Left lobe of liver (tissue), 2 donors: ENCODE measurements at regions not wholly inside any gene's neighbourhood (a gene's known extent, or its start where the extent isn't known, plus 50 kb on each side); places are given as distances from the start of the nearest gene placed in this dataset.

Experiments used
- ATAC-seq: fragments of 200-7000 bp; cut with Tn5 transposase; one replicate; pipeline ENCODE4 v1.9.1; 2020; ENCODE audit warnings: mild to moderate bottlenecking, moderate library complexity
- DNase-seq: peaks from one replicate; pipeline ENCODE4 v3.0.0-alpha.2; 2020; ENCODE audit warnings: low spot score
- donor health status: DM: no; HTN: no; CAD: no; lungs with moderate emphysema.
- donor health status: DM: no; HTN: yes; CAD: no.

DNA sequence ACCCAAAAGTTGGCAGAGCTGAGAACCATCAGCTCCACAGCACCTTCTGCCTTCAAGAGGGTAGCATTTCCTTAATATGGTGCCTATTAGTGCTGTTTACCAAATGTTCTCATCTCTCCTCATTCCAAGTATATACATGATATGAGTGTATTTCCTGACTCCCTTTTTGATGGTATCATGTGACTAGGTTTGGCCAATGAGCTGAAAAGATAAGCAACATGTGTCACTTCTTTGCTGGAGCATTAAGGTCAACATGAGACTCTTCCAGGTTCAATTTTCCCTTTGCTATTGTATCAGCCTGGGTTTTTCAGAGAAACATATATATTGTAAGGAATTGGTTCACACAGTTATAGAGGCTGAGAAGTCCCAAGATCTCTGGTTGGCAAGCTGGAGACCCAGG is 310.9 kb downstream of the HRH4 start:
- no peak for ATAC-seq

DNA sequence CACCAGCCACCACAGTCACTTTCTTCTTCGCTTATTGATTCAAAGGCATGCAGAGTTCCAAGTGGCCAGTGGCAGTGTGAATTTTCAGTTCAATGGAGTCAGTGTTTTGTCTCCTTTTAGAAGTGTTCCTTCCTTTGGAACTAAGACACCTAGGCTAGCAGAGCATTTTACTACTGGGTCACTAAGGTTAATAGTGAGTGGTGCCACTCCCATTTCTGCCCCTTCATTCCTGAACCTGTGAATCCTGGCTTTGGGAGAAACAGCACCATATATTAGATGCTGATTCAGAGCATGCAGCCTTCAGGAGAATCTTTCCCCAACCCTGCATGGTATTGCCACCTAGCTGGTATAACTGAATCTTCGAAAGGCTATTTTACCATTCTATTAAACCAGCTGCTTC is 312.7 kb downstream of the HRH4 start:
- ATAC-seq (no peak), DNase-seq (no peak)

More for the DNA sequence above, 310.9 kb downstream of the HRH4 start:
- DNase-seq, result no peak

DNA sequence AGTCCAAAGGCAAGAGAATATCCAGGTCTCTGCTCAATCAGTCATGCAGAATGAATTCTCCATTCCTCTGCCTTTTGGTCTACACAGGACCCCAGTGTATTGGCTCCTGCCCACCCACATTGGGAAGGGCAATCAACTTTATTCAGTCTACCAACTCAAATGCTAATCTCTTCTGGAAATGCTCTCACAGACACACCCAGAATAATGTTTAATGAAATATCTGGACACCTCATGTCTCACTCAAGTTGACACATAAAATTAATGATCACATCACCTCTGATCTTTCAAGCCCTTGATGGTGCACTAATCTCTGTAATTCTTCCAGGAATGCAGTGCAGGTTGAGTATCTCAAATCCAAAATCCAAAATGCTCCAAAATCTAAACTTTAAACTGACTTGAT is 315.6 kb downstream of the HRH4 start:
- no peak for ATAC-seq
- no peak for DNase-seq

DNA sequence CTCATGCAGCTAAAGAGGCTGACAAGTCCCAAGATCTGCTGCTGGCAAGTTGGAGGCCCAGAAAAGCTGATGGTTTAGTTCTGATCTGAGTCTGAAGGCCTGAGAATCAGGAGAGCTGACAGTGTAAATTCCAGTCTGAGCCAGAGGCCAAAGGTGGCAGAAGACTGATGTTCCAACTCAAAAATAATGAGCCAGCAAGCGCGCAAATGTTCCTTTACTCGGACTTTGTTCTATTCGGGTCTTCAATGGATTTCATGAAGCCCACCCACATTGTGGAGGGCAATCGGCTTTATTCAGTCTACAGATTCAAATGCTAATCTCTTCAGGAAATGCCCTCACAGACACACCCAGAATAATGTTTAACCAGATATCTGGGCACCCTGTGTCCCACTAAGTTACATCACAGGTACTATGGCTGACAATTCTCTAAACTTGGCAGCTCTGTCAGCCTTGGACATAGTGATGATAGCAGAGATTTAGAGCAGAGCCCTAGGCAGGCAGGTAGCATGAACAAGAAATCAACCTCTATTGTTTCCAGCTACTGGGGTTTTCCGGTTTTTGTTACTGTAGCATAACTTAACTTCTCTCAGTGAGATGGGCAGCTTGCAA is 318.5 kb downstream of the HRH4 start:
- peak; percentile 60 for DNase-seq

DNA sequence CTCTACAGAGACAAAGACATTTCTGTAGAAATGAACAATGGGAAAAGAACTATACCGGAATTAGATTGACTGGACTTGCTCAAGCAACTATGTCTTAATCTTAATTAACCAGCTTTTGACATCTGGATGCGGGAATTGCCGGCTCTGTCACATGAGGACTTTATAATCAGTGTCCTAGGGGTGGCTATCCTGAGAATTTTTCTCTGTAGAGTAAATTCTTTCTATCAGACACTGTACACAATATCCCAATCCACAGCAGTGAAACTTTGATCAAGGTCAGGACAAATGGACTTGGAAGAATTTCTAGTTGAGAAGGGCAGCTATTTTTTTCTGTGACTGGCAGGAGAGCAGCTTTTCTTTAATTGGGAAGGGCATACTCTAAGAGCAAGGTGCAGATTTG is 322.1 kb downstream of the HRH4 start:
- ATAC-seq (peak; percentile 45), DNase-seq (no peak)

More for the DNA sequence above, 318.5 kb downstream of the HRH4 start:
- ATAC-seq, result peak; percentile 96

DNA sequence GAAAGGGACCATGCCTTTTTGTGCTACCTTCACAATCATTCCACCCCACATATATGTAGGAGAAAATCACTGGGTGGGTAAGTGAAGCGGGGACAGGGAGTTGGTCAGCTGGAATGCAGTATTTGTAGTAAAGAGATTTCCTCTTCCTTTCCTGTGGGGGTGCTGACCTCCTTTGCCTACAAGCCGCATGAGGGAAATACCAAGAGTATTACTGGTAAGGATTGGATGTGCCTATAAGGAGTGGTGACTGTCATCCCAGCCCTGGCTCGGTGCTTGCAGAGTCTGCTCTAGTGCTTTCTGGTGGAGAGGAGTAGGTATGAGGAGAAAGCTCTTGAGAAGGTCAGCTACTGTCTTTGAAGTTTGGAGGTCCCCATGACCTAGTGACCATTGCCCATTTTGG is 324.6 kb downstream of the HRH4 start:
- ATAC-seq (no peak), DNase-seq (no peak)

DNA sequence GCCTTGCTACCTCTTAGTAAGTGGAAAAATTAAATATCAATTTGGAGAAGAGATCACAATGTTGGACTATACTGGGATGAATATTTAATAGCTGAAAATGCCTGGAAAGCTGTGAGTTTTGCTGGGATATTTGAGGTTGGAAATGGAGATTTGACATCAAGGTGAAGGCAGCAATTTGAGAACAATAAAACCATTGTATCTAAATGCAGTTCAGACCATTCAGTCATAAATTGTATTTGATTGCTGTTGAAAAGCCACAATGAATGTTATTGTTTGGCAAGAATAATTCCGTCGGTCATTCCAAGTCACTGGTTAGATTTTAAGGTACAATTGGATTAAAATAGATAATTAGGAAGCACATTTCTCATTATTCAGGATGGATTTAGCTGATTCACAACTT is 325.6 kb downstream of the HRH4 start:
- ATAC-seq, result no peak
- no peak for DNase-seq

DNA sequence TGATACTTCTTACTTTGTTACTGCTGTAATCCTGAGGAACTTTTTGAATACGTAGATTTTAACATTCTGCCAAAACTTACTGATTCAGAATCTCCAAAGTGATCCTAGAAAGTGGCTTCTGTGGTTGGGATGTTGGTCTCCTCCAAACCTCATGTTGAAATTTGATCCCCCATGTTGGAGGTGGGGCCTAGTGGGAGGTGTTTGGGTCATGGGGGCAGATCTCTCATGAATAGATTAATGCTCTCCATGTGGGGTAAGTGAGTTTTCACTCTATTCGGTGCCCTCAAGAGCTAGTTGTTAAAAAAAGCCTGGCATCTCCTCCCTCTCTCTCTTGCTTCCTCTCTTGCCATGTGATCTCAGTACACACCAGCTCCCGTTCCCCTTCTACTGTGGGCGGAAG is 329.9 kb downstream of the HRH4 start:
- DNase-seq (no peak), ATAC-seq (no peak)

DNA sequence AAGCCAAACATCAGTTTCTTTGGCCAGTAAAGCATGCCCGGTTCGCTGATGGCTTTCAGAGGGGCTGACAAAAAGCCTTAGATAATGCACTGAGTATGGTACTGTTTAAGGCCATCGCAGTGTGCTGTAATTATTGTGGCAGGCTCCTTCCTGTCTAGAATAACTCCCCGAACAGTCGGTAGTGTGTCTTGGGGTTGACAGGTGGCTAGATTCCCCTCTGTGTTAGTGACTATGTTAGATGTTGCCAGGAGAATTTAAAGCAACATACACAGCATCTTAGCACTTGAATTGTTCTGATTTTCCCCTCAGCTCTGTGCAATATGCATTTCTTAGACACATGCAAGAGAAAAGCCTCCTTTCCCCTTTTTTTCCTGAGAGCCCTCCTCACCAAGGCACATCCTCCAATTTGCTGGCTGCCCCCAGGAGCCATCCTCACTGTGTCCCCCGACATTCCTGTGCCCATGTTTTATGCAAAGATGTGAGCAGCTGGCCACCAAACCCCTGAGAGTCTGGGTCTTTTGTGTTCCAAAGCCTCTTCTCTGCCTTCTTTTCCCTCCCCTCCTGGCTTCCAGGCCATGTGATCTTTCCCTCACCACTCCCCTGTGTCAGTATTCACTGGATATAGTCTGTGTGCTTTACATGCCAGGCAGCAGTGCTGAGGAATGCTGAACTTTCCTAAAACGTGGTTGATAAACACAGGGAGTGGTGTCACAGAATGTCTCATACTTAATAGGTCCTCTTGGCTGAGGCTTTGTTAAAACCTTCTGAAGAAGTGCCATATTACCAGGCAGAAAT is 331.5 kb downstream of the HRH4 start:
- no peak for DNase-seq
- ATAC-seq, result no peak

DNA sequence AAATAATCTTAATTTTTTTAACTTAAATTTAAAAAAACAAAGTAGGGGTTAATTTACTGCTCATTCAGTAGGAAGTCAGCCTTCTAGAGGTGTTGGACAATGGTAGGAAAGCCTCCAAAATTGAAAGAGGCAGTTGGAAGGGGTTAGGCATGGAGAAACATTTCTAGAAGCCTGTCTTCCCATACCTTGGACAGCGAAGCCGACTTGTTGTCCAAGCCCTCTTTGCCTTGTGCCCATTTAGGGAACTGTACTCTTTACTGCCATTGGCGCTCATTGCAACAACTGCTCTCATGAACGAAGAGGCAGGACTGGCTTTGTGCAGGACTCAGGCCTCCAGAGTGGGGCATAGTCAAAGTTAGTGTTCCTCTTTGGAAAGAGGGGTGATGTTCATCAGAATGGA is 333.3 kb downstream of the HRH4 start:
- ATAC-seq, result no peak
- DNase-seq, result no peak

DNA sequence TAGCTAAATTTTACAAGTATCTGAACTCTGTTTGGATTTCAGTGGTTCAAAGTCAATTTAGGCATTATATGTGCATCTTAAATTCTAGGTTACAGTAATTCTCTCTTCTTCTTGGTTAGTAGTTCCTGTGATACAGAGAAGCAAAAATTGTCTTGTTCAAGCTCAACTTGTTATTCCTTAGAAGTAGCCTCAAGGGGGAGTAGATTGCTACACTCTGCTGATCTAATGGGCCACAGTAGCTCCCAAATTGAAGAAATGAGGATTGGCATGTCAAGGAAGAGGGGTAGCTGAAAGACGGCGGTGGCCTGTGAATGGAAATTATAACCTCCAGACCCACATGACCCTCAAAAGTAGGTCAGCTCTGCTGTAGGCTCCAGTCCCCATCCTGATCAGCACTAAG is 334.7 kb downstream of the HRH4 start:
- ATAC-seq, result no peak
- no peak for DNase-seq

DNA sequence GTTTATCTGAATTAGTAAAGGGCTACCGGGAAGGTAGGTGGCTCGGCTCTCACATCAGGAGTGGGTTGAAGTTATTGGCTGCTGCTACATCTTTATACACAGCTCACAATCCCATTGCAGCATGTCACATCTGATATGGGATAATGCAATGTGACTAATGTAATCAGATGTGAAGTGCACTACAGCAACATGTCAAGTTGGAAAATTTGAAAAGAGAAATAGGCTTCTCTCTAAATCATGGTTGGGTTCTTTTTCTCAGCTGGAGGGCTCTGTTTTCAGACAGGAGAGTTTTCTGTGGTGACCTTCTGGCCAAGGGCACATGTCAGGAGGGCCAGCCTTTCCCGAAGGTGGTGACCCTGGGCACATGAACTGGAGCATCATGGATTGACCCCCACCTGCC is 337.5 kb downstream of the HRH4 start:
- ATAC-seq, result no peak

DNA sequence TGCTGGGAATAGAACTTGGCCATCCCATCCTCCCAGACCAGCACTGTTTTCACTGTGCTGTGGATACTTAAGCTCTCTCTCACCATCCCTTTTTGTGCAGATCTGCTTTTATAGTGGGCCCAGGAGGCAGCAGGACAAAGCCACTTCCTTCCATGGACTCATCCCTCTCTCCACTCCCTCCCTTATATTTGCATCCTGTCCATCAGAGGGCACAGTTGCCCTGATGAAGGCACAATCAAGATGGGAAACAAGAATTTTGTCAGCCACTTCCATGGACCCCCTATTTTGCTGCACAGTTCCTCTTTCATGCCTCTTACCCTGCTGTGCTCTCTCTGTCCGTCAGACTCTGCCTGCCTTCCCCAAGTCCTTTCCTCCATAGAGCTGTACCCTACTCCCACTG is 338.7 kb downstream of the HRH4 start:
- DNase-seq (no peak), ATAC-seq (no peak)

More for the DNA sequence above, 337.5 kb downstream of the HRH4 start:
- DNase-seq, result no peak

DNA sequence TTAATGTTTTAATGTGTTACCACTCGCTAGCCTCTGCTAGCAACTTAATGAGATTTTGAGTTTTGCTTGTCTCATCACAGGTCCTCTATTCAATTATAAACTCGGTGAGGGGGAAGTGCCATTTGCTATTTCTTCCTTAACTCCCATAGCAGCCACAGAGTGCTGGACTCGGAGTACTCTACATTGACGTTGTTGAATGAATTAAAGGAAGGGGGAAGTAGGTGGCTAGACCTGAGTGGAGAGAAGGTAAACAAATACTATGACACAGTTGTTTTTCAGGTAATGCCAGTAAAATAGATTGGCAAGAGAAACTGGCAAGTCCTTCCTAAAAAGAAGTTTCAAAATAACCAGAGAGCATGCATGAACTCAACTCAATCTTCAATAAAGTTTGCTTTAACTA is 339.3 kb downstream of the HRH4 start:
- ATAC-seq, result no peak

DNA sequence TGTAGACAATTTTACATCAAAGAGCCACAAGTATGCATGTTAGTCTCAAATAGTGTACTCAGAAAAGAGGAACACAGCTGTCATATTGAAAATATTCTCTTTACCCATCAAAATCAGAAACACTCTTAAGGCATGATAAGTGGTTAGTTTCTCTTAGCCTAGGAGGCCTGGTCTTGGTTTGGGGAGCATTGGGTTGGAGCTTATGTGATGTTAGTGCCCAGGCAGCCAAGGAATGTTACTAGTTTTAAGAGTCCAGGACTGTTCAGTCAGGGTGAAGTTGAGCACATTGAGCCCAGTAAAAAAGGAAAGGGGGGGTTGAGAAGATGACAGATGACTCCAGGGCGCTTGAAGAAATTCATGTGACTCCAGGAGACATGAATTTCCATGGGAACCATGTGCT is 340.6 kb downstream of the HRH4 start:
- DNase-seq (no peak), ATAC-seq (no peak)

More for the DNA sequence above, 339.3 kb downstream of the HRH4 start:
- no peak for DNase-seq

DNA sequence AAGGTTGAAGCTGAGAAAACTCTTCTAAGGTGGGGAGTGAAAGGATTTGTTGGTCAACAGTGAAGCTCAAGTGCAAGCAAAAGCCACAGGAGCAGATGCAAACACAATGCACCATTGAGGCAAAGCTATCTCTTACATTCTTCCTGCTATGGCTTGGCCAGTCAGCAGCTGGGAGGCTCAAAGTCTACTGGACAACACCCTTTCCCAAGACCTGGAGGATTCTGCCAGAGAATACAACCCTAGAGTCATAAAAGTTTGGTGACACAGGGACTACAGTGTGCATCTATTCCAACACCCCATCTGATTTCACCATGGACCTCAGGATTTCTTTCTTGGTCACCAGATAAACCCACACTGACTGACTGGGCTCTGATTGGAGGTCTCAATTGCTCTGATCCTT is 342.0 kb downstream of the HRH4 start:
- no peak for ATAC-seq

DNA sequence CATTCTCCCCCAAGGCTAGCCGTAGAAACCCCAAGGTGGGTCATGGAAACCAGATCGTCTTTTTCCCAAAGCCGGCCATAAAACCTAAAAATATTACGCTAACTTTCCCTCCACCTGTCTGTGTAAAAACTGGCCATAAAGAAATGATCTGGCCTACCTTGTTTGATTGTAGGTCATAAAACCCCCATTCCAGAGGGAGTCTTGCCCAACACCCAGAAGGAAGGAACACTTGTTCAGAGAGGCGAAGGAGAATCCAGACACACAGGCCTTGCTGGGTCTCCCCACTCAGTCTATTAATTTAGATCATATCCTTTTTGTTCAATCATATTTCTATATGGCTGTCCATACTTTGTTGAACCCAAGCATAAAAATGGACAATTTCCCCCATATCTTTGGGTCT is 344.7 kb downstream of the HRH4 start:
- ATAC-seq (no peak), DNase-seq (no peak)

More for the DNA sequence above, 342.0 kb downstream of the HRH4 start:
- DNase-seq, result no peak

DNA sequence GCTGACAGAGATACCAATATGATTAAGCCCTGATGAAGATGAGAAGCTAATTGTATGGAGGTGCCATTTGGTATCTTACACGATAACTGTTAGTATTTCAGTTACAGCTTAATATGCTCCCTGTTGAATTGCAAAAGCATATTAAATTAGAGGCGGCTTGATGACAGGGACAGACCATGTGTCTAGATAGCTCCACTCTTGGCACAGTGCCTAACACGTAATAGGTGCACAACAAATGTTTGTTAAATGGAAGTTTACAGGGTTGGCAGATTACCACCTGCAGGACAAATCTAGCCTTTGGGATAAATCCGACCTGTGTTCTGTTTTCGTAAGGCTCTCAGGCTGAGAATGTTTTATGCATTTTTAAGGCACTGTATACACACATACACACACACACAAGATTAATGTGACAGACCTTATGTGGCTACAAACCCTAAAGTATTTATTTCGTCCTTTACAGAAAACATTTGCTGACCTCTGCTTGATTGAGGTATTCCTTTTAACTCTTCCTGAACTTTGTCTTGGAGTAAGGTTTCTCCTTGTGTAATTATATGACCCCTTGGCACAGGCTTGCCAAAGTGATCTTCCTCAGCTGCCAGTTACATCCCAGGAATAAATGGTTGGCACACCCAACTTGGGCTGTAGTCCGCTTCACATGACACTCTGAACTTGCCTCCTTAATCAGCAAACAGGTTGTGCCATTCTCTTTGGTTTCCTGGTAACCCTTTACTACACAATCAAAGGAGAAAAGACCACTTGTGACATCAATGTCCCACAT is 348.9 kb downstream of the HRH4 start:
- no peak for ATAC-seq
- no peak for DNase-seq

DNA sequence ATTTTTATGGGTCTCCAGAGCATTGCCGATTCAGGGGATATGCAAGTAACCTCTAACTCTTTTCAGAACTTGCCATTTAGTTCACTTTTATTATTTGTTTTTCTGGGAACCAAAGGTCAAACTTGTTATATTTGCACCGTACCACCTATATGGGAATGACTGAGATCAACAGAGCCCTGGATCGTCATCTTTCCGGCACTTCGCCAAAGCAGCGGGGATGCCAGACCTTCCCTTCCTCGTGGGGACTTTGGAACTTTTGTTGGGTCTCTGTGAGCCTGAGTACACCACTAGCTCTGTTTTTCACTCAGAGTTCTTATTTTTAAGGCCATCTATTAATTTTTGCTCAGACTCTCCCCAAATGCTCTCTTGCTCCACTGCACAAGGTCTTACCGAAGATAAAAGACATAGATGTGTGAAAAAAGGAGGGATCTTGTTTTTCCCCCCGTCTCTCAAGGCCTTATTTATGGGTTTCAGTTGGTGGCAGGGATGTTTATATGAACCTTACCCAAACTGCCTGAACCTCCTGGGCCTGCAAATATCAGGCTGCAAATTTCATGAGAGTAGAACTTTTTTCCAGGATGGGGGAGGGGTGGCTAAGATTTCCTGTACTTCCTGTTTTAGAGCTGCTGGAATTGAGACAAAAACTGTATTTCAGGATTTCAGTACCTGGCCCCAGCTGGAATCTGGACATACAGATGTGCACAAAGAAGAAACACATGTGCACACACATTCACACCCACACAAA is 350.3 kb downstream of the HRH4 start:
- ATAC-seq, result no peak

DNA sequence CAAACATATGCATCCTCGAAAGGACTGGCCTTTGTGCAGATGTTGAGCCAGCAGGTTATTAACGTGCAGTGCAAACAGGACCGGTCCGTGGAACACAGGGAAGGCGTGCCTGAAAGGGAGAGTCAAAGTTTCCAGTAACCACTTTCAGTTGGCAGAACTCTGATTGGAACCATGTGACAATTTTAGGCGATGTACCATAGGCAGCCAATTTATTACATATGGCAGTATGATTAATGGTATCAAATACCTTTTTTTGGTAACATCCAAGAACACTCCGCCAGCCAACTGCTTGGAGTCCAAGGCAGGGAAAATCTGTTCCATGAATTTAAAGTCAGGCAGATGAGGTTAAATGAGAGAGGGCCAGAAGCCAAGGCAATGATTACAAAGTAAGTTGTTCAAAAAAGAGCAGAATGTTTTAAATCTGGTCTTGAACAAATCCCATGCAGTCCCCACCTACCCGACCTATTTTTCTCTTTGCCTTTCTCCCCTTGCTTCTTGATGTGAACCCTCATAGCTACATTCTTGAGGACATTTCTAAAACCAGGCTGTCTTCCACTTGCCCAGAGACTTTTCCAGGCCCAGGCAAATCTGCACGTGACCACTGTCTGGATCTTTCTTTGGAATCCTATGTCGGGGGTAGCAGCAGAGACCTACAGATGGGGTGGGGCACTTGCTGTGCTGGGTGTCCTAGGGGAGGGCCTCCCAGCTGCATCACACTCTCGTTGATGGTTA is 351.7 kb downstream of the HRH4 start:
- ATAC-seq, result no peak
- no peak for DNase-seq

More for the DNA sequence above, 350.3 kb downstream of the HRH4 start:
- no peak for DNase-seq
